Activated CD8-positive, alpha-beta memory T cell treated with anti-CD3 and anti-CD28 coated beads, Interleukin-2, amount 50 U/mL, for 4 hours (primary cell): ENCODE measurements at regions not wholly inside any gene's neighbourhood (a gene's known extent, or its start where the extent isn't known, plus 50 kb on each side); places are given as distances from the start of the nearest gene placed in this dataset.
"Not testable (repeated sequence)": the region's sequence is repeated elsewhere in the genome, so short reads cannot be mapped to it uniquely, and the experiment has no call there.

Experiments used
- DNase-seq: peaks from one replicate; pipeline ENCODE4 v3.0.0-alpha.2; 2020

- DNase-seq: no peak
Observed at GRCh38 chr14:89697281-89698060, 257.1 kb downstream of the EFCAB11 start.

DNA sequence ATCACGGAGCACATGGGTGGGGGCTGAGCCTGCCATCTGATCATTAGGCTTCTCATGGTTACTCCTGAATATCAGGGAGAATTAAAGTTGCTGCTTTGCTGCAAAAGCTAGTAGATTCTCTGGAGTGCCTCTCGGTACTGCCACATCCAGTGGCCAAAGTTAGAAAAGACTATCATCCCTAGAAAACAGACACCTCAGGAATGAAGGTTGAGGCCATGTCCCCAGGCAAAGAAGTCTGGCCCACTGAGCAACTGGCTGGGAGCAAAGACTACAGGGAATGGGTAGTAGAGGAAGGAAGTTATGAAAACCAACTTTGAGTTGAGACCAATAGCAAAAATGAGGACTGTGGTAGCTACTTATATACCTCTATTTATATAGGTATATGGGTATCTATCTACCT lies 258.7 kb downstream of the EFCAB11 start:
- DNase-seq: no peak

DNA sequence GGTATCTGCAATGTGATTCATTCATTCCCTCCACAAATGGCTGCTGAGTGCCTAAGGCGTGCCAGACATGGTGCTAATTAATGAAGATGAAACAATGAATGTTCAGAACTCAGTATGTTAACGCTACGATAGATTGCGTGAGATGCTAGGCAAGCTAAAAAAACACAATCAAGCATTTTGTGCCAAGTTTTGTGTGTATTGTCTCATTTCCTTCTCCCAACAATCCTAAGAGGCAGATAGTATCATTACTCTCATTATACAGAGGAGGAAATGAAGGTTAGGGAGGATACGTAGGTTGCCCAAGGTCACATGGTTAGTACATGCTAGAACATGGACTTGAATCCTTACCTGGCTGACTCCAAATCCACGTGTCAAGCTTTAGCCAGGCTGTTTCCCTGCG lies 264.4 kb downstream of the EFCAB11 start:
- no peak for DNase-seq

GRCh38 chr14:89689711-89690110 lies 264.8 kb downstream of the EFCAB11 start:
- not testable (repeated sequence) for DNase-seq

- DNase-seq: no peak
Observed at GRCh38 chr14:89688507-89689211, 265.9 kb downstream of the EFCAB11 start.

DNA sequence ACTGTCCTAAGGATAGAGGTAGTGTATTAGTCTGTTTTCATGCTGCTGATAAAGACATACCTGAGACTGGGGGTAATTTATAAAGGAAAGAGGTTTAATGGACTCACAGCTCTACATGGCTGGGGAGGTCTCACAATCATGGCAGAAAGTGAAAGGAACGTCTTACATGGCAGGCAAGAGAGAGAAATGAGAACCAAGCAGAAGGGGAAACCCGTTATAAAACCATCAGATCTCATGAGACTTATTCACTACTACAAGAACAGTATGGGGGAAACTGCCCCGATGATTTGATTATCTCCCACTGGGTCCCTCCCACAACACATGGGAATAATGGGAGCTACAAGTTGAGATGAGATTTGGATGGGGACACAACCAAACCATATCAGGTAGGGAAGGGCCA lies 267.4 kb downstream of the EFCAB11 start:
- not testable (repeated sequence) for DNase-seq

GRCh38 chr14:89684139-89684538 lies 267.1 kb upstream of the FOXN3 start:
- no peak for DNase-seq

GRCh38 chr14:89681086-89682018 lies 264.3 kb upstream of the FOXN3 start:
- peak; percentile 60 for DNase-seq

DNA sequence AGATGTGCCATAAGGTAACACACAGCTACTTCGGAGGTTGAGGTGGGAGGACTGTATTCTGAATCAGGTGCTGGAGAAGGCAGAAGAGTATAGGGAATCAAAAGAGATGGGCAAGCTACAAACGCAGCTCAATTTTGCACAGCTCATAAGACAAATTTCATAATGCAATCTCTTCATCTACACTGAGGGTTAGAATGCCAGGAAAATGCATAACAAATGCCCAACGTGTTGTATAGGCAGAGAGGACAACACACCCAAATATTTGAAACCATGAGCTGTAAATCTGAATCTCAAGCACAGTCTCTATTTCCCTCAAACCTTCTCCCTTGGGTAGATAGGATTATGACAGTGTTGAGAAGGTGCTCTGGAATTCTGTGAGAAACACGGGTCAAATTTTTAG lies 263.1 kb upstream of the FOXN3 start:
- no peak for DNase-seq

DNA sequence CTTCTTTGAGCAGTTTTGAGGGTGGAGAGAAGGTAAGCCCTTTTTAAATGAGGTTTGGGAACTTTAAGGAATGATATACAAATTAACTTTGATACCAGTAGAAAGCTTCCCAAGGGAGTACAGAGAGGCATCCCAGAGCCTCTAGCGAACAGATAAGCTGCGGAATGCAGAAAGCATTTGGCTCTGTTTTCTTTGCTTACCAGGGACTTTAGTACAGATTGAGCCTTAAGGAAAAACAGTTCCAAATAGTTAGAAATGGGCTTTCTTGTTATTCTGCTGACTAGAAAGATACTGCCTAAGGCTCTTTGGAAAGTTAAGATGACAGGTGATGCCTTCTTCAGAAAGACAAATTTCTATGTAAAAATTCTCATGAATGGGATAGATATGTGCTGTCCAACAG lies 261.7 kb upstream of the FOXN3 start:
- DNase-seq: no peak

DNA sequence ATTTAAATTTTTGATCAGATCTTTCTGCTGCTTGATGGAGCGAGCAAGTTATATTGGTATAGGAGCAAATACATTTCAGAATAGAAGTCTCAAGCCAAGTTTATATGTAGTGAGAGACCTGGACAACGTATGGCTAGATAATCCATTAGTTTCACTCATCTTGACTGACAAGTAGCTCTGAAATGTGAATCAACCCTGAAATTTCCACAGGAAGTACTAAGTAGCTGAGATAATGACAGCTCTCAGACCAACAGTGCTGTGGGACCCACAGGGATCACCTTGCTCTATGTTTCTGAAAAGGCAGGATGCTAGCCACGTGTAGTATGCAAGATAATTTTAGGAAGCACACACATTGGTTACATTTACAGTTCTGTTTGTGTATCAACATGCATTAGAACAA lies 258.6 kb upstream of the FOXN3 start:
- no peak for DNase-seq

- no peak for DNase-seq
Observed at GRCh38 chr14:89674936-89675335, 257.9 kb upstream of the FOXN3 start.

- no peak for DNase-seq
Observed at GRCh38 chr14:89674240-89674639, 257.2 kb upstream of the FOXN3 start.

- no peak for DNase-seq
Observed at GRCh38 chr14:89673512-89674225, 256.6 kb upstream of the FOXN3 start.

DNA sequence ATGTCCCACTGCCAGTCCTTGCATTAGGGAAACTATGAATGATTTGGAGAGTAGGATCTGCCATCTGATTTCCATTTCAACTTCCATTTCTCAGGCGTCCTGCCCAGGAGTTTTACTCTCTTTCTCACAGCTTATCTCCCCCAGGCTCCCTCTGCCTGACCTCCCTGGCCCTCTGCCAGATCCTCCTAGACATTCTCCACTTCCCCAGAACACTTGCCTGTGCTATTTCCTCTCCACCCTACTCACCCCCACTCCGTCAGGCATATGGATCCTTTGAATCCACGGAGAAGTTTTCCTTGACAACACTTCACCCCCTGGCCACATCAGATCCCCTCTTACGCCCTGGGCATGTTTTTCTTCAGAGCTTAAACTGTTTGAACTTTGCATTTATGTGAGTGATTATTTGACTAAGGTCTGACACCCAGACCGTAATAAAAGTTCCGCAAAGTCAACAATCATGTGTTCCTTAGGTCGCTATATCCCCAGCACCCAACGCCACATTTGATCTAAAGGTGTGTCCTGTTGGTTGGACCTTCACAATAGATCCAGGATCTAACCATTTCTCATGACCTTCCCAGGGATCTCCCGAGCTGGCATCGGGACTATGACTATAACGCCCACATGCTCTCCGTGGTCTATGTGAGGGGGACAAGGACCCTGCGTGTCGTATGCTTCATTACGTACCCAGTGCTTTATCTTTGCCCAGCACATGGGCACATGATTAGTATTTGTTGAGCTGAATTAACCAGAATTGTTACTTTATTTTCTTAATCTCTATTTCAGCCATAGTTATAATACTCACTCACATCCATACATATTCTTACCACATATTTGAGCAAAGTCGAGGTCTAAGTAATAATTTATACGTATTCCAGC lies 255.8 kb upstream of the FOXN3 start:
- DNase-seq: no peak

DNA sequence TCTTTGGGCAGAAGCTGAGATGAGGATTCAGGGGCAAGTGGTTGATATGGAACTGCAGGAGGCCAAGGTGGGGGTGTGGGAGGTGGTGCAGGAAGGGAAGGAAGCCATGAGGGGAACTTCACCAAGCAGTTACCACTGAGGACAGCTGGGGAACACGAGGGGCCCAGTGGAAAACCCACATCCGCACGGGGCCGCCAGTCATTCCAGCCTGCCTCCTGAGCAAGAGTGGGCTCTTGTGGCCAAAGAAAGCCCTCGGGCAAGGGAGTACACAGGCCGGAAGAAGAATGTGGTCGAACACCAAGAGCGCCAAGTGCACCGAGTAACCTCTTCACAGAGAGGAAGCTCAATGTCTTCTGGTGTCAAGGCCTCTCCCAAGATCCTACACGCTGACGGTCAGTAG lies 252.2 kb upstream of the FOXN3 start:
- DNase-seq: no peak

- DNase-seq: no peak
Observed at GRCh38 chr14:89667983-89668382, 250.9 kb upstream of the FOXN3 start.

DNA sequence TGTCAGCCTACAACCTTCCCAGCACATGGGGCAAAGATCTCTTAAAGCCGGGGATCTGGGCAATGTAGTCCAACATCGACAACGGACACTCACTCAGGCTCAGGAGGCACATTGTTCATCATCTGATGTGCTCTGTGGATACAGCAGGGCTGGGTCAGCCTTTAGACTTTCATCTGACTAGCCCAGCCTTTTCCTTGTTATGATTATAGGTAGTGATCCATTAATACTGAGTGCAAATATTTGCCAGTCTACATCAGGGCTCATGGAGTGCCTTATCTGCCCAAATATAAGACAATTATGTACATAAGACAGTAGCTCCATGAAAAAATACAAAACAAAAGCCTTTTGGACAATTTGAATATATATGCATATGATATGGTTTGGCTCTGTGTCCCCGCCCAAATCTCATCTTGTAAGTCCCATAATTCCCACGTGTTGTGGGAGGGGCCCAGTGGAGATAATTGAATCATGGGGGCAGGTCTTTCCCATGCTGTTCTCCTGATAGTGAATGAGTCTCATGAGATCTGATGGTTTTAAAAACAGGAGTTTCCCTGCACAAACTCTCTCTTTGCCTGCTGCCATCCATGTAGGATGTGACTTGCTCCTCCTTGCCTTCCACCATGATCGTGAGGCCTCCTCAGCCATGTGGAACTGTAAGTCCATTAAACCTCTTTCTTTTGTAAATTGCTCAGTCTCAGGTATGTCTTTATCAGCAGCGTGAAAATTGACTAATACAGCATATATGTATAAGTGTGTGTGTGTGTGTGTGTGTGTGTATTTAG lies 248.5 kb upstream of the FOXN3 start:
- not testable (repeated sequence) for DNase-seq

DNA sequence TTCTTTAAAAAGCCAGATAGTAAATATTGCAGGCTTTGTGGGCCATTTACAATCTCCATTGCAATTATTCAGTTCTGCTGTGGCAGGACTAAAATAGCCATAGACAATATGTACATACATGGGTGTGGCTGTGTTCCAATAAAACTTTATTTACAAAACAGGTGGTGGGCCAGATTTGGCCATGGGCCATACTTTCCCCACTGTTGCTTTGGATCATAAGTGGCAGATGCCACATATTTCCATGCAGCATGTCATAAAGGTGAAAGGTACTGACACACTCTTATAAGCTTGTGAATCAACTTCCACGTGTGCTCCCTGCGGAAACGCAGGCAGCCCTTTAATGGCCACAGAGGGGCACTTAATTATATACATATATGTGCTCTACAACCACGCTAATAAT lies 244.4 kb upstream of the FOXN3 start:
- no peak for DNase-seq

- DNase-seq: not testable (repeated sequence)
Observed at GRCh38 chr14:89660625-89661233, 243.7 kb upstream of the FOXN3 start.
